ENCODE measurements at regions not wholly inside any gene's neighbourhood (a gene's known extent, or its start where the extent isn't known, plus 50 kb on each side); places are given as distances from the start of the nearest gene placed in this dataset.
"Not testable (repeated sequence)": the region's sequence is repeated elsewhere in the genome, so short reads cannot be mapped to it uniquely, and the experiment has no call there.

GRCh38 chr6:93183531-93183972 lies 235.8 kb downstream of the EPHA7 start:
- no peak for DNase-seq (ENCODE audit: low spot score)

DNA sequence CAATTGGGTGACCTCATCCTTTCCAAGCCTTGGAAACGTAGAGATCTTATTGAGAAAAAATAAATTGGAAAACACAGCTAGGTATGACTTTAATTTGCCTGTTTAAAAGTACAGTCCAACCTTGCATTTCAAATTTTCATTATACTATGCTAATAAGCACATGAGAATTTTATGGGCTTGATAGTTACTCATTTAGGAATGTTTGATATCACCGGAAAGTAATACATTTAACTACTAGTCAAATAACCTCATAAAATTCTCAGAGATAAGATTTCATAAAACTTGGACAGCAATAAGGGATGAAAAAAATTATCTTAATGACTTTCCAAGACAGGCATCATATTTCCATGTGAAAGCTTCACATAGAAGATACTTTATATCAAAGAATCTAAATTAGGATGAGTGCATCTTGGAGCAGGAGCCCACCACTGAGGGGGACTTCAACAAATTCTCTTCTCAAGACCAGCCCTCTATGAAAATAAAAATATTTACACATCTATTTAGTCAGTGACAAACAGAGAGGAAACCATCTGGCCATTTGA lies 236.3 kb downstream of the EPHA7 start:
- DNase-seq (ENCODE audit: low spot score): no peak

DNA sequence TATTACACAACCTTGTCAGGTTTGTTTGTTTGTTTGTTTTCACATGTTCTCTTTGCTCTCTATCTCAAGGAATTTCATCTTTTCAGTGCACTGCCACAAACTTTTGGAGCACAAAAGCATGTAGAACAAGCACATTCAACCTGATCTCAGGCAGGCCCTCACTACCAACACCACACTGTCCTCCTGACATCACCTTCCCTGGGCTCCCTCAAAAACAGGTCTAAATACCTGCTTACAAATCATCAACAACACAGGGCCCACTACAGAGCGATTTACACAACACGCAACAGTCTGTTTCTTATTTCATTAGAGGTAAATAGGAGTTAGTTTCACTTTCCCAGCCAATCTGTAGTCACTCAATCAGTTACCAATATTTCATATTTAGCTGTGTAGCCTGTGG lies 241.4 kb downstream of the EPHA7 start:
- no peak for DNase-seq (ENCODE audit: low spot score)

DNA sequence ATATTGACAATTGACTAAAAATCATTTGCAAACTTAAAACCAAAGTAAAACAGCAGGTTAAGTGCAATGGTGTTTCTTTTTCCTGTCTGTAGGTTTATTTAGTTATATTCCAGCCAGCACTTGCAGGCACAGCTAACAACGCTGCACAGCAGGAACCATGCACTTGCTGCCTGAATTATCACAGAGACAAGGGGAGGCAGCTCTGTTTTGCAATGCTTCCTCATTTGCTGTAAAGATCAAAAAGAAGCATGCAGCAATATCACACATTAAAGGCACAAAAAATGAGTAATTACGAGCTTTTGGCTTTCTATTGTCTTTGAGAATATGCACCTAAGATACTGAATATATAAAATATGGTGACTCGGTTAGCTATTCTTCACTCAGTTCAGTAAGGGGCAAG lies 241.9 kb downstream of the EPHA7 start:
- no peak for DNase-seq (ENCODE audit: low spot score)

DNA sequence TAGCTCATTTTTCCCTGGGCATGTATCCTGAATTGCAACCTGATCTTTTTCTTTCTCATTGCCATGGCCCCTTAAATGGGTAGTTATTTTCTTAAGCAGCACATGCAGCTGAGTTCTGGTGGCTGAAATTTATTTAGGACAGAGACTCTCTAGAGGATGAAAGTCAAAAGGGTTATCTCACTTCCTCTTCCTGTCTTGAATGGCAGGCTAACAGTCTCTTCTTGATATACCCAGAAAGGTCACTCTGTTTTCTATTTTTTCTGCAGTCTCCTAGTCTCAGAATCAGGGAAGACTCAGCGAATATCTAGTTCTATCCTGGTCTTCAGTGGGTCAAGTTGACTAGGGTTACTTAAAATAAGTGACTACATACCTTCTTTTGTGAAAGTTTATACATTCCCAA lies 243.3 kb downstream of the EPHA7 start:
- DNase-seq (ENCODE audit: low spot score): no peak

DNA sequence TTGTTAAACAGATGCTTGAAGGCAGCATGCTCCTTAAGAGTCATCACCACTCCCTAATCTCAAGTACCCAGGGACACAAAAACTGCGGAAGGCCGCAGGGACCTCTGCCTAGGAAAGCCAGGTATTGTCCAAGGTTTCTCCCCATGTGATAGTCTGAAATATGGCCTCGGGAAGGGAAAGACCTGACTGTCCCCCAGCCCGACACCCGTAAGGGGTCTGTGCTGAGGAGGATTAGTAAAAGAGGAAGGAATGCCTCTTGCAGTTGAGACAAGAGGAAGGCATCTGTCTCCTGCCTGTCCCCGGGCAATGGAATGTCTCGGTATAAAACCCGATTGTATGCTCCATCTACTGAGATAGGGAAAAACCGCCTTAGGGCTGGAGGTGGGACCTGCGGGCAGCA lies 245.8 kb downstream of the EPHA7 start:
- not testable (repeated sequence) for DNase-seq (ENCODE audit: low spot score)

- DNase-seq (ENCODE audit: low spot score): no peak
Measured at GRCh38 chr6:93165850-93166430, 253.4 kb downstream of the EPHA7 start.

DNA sequence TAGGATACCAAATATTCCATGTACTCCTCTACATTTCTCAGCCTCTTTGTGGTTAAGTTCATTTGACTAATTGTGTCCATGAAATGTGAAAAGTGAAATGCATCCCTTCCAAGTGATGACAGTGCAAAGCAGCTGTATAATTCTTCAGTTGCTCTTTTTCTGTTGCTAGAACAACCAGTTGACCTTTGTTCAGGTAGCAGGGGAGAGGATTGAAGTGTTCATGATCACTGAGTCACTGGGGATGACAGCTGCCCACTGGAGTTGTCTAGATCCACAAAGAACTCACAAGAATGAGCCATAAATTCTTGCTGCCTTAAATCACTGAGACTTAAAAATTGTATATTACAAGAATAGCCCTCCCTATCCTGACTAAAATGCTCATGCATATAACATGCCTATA lies 254.6 kb downstream of the EPHA7 start:
- no peak for DNase-seq (ENCODE audit: low spot score)

DNA sequence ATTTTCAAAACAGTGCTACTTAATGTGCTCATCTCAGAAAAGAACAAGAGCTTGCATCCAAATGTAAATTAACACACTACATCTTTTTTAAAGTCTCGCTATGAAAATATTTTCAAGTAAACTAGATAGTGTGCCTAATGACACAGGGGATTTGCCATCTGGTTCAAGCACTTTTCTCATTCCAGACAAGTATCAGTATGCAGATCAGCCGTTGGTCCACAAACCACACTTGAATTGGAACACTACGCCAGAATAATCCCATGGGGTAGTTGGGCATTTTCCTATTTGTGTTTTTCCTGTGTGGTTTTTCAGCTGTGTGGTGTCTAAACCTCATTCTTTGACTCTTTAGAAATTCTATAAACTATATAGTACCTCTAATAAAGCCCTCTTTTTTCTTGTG lies 256.2 kb downstream of the EPHA7 start:
- no peak for DNase-seq (ENCODE audit: low spot score)

DNA sequence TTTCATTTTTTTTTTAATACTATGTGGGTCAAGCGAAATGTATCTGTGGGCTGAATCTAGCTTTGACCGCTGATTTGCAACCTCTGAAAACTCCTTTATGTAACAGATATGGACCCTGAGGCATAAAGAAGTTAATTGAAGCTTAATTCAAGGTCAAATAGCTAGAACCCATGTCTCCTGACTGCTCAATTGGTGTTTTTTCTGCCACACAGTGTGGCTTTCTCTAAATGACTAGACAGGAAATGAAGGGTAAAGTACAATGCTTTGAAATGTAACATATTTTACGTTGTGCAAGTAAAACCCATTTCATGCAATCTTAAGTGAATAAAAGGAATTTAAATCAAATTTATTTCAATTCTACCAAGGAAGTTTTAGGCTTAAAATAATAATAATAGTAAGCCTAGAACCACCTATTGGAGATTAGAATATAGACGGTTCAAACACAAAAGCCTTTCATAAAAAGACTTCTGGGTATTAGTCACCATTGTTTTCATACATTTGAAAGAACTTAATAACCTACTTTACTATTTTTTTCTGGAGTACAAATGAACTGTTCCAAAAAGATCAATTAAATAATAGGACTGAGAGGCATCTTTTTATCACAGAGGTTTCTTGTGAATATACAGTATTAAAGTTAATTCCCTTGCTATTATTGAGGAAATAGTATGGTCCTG lies 279.8 kb downstream of the EPHA7 start:
- no peak for DNase-seq (ENCODE audit: low spot score)

DNA sequence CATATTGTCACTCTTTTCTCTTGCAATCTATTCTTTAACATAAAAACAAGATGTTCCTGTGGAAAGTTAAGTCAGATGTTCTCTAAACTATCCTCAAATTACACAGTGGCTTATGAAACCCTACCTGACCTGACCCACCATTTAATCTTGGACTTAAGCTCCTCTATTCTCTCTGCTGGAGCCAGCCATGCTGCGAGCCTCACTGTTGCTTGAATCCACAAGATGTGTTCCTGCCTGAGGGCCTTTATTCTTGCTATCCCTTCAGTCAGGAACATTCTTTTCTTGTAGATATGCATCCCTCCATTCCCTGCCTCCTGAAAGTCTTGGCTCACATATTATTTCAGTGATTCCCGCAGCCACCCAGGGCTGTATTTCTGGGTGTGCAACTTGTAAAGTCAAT lies 283.2 kb downstream of the EPHA7 start:
- no peak for DNase-seq (ENCODE audit: low spot score)

DNA sequence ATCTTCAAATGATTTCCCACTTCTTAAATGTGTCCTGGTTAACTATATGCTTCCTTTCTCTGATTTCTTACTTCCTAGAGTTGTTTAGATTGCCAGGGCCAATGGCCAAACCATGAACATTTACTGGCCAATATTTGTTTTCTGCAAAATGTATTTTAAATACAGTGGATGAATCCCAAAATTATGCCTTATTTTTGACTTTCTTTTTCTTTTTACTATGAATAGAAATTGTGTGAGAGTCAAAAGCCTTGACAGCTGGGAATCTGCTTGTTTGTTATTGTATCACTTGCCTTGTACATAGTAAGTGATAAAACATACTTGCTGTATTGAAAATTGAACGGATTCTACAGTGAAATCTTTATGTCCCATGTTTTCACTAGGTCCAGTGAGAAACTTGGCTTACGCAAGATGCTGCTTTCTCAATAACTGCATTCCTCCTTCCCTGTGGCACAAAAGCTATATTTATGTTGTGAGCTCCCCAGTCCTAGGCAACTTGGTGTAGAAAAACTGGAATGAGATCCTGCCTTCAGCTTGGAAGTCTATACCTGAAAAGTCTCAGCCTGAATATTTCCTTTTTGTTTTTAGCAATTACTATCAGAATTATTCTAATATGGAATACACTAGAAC lies 295.2 kb downstream of the EPHA7 start:
- no peak for DNase-seq (ENCODE audit: low spot score)

- no peak for DNase-seq (ENCODE audit: low spot score)
Measured at GRCh38 chr6:93123585-93123984, 295.8 kb downstream of the EPHA7 start.

DNA sequence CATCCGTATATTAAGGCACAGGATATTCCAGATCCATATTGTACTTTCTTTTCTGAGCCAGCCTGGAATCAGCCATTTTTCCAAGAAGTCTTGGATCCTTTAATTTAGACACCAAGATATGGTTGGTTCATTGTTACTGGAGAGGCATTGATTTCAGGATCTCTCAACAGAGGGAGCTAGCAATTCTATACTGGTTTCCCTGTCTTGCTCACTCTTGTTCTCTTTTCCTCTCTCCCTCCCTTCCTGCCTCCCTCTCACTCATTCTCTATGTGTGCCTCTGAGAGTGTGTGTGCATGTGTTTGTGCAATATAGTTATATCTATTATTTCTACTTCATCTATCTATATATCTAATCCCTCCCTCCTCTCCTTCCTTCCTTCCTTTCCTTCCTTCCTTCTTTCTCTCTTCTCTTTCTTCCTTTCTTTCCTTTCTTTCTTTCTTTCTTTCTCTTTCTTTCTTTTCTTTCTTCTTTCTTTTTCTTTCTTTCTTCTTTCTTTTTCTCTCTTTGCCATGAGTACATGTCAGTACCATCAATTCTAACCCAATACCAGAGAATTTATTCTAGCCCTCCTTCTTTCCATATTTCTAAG lies 299.1 kb downstream of the EPHA7 start:
- no peak for DNase-seq (ENCODE audit: low spot score)

DNA sequence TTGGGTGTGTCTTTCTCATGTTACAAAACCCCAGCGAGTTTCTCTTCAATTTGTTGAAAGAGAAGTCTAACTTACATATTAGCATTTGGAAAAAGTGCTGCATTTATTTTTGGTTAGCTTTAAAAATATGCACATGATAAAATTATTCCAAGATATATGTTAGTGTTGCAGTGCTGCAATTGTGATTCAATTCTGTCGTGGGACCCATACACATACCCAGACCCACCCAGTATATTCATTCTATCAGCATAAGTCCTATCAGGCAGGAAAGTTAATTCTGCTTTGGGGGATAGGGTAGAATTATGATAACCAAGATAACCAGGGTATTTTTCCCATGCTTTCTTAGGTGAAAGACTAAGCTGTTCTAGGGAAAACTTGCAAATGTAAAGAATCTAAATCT lies 313.5 kb downstream of the EPHA7 start:
- DNase-seq (ENCODE audit: low spot score): no peak

DNA sequence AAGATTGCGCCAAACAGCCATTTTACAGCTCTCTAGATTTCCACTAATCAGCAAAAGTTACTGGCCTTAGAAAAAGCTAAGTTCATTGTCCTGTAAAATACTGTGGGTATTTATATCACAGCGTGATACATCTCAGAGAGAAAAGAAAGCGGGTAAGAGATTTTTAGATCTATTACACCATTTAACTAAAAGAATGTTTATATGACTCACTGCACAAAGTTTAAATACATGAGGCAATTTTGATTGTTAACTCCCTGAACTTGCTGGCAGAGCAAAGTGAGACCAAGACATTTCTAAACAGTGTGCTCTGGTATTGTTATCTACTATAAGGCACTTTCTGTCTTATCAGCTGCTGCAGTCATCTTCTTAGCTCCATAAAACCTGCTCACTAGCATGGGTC lies 314.3 kb downstream of the EPHA7 start:
- DNase-seq (ENCODE audit: low spot score): no peak

DNA sequence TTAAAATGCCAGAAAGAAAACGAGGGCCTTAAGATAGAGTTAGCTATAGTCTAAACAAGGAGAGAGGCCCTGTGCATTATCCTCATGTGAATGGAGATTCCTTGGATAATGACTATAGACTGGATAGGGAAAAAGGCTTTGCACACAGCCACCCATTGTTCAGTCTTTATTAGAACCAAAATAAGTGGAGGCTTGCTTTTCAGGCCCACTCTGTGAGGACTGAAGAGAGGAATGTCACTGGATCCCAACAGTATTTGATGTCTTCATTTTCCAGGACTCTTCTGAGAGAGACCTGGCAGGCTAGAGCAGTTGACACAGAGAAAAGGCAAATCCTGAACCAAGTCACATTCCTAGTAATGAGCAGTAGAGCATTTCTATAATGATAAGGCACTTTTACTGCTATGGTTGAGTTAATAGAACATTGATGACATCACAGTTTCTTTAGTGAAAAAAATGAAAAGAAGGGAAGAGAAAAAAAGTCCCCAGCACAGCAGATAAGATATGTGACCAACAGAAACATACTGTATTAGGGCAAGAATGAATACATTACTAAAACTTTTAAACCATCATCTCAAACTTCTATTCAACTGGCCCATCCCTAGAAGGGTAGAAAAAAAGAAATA lies 315.1 kb downstream of the EPHA7 start:
- DNase-seq (ENCODE audit: low spot score): no peak

GRCh38 chr6:93088621-93089501 lies 330.5 kb downstream of the EPHA7 start:
- no peak for DNase-seq (ENCODE audit: low spot score)

GRCh38 chr6:93087606-93088005 lies 331.8 kb downstream of the EPHA7 start:
- DNase-seq (ENCODE audit: low spot score): no peak

GRCh38 chr6:93086351-93086750 lies 333.0 kb downstream of the EPHA7 start:
- no peak for DNase-seq (ENCODE audit: low spot score)
